PC-9 (cell line): ENCODE measurements at regions not wholly inside any gene's neighbourhood (a gene's known extent, or its start where the extent isn't known, plus 50 kb on each side); places are given as distances from the start of the nearest gene placed in this dataset.

Experiments used
- CTCF ChIP-seq: fragments of 200-600 bp; sonication (generic); conservative IDR thresholded peaks from 2 replicates; pipeline ENCODE4 v1.6.1; 2017; ENCODE audit warnings: mixed run types, antibody characterized with exemption, mild to moderate bottlenecking, moderate library complexity
- EZH2 ChIP-seq: fragments of 200-600 bp; sonication (generic); IDR thresholded peaks from 2 replicates; pipeline ENCODE4 v1.8.0; 2017; ENCODE audit warnings: antibody characterized with exemption, low read depth

- TF ChIP-seq CTCF, result no peak
- no peak for TF ChIP-seq EZH2
Observed at GRCh38 chr14:80110721-80111120, 100.6 kb downstream of the DIO2 start.
